Stimulated activated CD4-positive, alpha-beta T cell treated with anti-CD3 and anti-CD28 coated beads, Interleukin-4, amount 100 ng/mL, for 1 hour (primary cell): ENCODE measurements at regions not wholly inside any gene's neighbourhood (a gene's known extent, or its start where the extent isn't known, plus 50 kb on each side); places are given as distances from the start of the nearest gene placed in this dataset.

Source experiments
- DNase-seq: peaks from one replicate; pipeline ENCODE4 v3.0.0-alpha.2; 2020

DNA sequence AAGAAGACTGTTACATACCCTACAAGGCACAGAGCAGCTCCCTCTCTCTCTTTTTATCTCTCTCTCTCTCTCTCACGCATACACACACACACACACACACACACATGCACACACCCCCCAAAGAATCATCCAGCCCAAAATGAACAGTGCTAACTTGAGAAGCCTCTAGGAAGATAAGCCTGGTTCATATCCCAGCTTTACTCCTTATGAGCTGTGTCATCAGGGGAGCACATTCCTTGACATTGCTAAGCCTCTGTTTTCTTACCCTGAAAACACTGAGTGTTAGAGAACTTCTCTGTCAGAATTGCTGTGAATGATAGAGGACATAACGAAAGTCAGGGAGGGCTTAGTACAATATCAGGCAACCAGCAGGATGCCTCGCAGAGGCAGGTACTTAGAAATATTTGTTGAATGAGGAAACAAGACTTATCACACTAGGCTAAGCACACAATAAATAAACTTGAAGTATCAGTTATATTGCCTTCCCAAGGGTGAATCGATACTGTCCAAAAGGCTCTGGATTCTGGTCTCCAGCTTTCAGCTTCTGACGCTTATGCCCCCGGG is 725.6 kb upstream of the ID2 start:
- no peak for DNase-seq

GRCh38 chr2:7961550-7961949 is 720.3 kb upstream of the ID2 start:
- DNase-seq, result no peak

- no peak for DNase-seq
These were observed 719.7 kb upstream of the ID2 start for GRCh38 chr2:7962161-7962560.

DNA sequence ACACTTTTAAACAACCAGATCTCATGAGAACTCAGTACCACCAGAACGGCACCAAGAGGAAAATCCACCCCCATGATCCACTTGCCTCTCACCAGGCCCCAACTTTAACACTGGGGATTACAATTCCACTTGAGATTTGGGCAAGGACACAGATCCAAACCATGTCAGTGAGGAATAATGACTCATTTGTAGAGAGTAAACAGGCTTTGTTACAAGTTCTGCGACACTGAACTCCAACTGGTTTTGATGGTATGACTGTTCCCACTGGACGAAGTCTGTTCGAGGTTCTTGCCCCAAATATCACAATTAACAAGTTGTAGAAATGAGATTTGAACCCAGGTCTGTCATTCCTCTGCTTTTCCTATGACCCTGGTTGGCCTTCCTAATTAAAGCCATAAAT is 718.1 kb upstream of the ID2 start:
- DNase-seq, result no peak

- DNase-seq, result no peak
These were observed 715.8 kb upstream of the ID2 start for GRCh38 chr2:7966032-7966431.

- DNase-seq, result no peak
These were observed 714.0 kb upstream of the ID2 start for GRCh38 chr2:7967707-7968405.

DNA sequence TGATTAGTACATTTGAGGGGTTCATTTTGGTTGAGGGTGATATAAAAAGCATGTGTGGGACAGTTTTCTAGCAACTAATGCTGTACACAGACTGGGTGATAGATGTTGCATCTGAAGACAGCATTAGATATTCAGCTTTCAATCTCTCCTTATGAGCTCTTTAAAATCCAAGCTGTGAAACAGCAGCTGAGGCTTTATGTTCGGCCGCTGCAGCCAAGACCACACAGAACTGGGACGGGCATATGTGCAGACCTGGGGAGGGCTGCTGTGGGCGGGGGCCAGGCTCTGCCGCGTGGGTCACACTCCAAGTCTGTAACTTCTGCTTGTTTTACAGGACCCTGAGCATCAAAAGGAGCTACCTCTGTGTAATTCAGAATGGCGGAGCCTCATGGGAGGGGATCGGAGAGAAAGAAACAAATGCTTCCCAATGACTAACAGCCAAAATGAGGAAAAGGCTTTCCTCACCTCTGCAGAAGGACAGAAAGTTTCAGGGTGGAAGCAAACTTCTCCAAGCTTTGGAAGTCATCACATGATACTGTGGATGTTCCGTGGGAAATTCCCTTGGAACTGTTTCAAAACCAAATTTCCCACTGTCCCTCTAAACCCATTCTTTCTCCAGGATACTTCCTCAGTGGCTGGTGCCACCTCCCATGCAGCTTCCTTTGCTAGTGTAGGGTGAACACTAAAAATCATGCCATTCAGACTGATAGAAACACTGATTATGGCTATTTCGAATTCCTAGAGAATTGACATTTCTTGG is 711.9 kb upstream of the ID2 start:
- no peak for DNase-seq

DNA sequence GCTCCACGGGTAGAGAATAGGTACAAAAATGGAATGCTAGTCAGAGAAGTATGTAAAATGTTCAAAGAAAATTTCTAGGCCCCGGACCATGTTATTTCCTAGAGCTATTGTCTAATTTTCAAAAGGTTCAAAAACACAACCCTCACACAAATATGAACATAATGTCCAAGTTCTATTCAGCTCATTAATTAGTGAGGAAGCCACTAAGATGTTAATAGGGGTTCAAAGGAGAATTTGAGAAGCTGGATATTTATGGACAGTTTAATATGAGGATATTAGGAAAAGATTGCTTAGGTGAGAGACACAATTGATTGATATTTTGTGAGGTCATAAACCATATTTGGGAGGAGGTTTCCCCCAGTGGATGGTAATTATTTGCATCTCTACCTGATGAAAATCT is 710.6 kb upstream of the ID2 start:
- DNase-seq, result no peak

DNA sequence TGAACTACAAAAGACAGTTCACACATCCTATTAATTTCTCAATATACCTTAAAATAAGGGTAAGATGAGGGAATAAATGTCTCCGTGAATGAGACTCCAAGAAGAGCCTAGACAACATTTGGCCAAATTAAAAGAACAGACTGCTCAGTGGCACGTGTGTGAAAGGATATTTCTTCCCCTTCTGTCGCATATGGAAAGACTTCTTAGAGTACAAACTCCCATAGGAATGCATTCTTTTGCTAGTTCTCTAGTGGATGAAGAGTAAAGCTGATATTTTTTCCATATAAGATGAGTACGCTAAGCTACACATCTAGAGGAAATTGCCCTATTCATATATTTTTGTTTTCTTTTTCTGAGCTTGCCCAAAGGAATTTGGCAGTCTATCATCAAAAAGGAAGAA is 710.0 kb upstream of the ID2 start:
- DNase-seq, result no peak

- no peak for DNase-seq
These were observed 709.2 kb upstream of the ID2 start for GRCh38 chr2:7972670-7973069.

- no peak for DNase-seq
These were observed 707.9 kb upstream of the ID2 start for GRCh38 chr2:7973801-7974480.

DNA sequence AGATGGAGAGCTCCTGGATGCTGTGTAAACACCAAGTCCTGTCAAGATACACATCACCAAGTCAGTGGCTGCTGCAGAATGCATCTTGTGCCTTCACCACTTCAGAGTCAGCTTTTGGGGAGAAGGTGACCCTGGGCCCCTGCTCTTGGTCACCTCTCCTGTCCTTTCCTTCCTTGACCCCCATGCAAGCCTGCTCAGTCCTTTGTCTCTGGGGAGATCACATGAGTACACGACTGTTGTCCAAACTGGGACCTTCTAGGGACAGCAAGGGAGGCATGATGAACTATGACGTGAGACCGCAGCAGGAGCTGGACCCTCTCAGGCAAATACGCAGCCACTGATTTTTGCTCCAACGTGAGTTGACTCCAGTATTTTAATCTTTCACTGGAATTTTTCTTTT is 706.9 kb upstream of the ID2 start:
- no peak for DNase-seq

- DNase-seq, result no peak
These were observed 705.6 kb upstream of the ID2 start for GRCh38 chr2:7976206-7976605.

DNA sequence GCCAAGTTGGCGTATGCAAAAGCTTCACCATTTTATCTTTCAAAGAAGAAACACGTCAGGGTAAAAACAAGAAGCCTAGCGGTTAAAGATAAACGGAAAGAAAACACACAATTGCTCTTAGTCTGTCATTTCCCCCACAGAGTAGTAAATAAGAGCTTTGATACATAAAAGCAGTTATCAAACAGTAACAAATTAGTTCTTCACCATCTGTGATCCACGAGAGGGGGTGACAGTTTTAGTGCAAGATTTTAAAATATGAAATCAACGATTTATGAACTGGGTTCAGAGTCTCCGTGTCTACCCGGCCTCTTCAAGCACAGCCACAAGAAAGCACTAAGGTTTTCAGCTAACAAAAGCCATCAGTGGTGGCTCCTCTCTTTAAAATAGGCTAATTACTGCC is 703.9 kb upstream of the ID2 start:
- DNase-seq, result no peak

DNA sequence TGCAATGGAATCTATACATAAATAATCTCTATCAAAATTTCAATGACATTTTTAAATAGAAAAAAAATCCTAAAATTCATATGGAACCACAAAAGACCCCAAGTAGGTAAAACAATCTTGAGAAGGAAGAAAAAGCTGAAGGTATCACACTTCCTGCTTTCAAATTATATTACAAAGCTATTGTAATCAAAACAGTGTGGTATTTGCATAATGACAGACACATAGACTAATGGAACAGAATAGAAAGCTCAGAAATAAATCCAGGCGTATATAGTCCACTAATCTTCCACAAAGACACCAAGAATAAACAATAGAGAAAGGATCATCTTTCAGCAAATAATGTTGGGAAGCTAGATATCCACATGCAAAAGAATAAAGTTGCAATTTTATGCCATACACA is 699.8 kb upstream of the ID2 start:
- no peak for DNase-seq

- no peak for DNase-seq
These were observed 698.4 kb upstream of the ID2 start for GRCh38 chr2:7983451-7983850.

GRCh38 chr2:7983912-7984311 is 697.9 kb upstream of the ID2 start:
- no peak for DNase-seq

- no peak for DNase-seq
These were observed 697.0 kb upstream of the ID2 start for GRCh38 chr2:7984693-7985353.

- no peak for DNase-seq
These were observed 695.4 kb upstream of the ID2 start for GRCh38 chr2:7986431-7986830.

DNA sequence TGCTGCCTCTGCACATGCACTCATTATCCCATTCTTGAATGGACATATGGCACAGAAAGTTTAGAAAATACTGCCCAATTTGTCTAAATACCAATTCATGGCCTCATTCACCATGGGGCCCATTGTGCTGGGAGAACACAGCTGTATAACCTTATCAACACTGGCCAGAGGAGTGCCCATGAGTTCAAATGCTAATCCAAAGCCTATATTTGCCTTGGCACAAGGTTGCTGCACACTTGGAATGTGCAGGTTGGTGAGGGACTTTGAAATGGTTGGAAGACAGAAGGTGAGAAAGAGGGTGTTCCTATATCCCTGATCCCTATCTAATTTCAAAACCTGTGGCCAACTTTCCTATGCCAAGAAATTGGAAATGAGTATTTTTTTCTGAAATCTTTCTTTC is 693.9 kb upstream of the ID2 start:
- no peak for DNase-seq

GRCh38 chr2:7988440-7988839 is 693.4 kb upstream of the ID2 start:
- DNase-seq, result no peak

- DNase-seq, result no peak
These were observed 692.0 kb upstream of the ID2 start for GRCh38 chr2:7989823-7990222.
